Fibroblast of lung (primary cell): ENCODE measurements at regions not wholly inside any gene's neighbourhood (a gene's known extent, or its start where the extent isn't known, plus 50 kb on each side); places are given as distances from the start of the nearest gene placed in this dataset.
A peak's percentile ranks its signal among the peaks of the same experiment; 100 is the strongest.

Experiments
- DNase-seq, 2 donors: peaks; one replicate each; pipeline versions ENCODE4 v3.0.0 to v3.0.0-alpha.2; 2010; ENCODE audit warnings: low read depth in 2 of 2
- H2AFZ ChIP-seq: 2 replicates; pipeline ENCODE4 v1.5.1; 2012; ENCODE audit warnings: low read length, control low read depth, inconsistent platforms
- H3K27ac ChIP-seq: 2 replicates; pipeline ENCODE4 v1.5.1; 2011; ENCODE audit warnings: low read length, control low read depth; ENCODE audit not compliant: insufficient read depth
- H3K27me3 ChIP-seq: 2 replicates; pipeline ENCODE4 v1.5.1; 2011; ENCODE audit warnings: mild to moderate bottlenecking, low read length; ENCODE audit not compliant: control insufficient read depth, insufficient read depth
- H3K36me3 ChIP-seq: 2 replicates; pipeline ENCODE4 v1.5.1; 2011; ENCODE audit warnings: low read length; ENCODE audit not compliant: control insufficient read depth, insufficient read depth
- H3K4me1 ChIP-seq: 2 replicates; pipeline ENCODE4 v1.5.1; 2011; ENCODE audit warnings: low read length; ENCODE audit not compliant: control insufficient read depth, insufficient read depth; ENCODE audit errors: extremely low read depth
- H3K4me2 ChIP-seq: 2 replicates; pipeline ENCODE4 v1.5.1; 2011; ENCODE audit warnings: low read length, control low read depth; ENCODE audit not compliant: insufficient read depth; ENCODE audit errors: extremely low read depth
- H3K4me3 ChIP-seq, 4 experiments: fragments of 200-600 bp in 1 of 4; sonication (generic) in 1 of 4; replicated peaks in 1 of 4; 2 replicates each; pipeline ENCODE4 v1.5.1; 2011 to 2016; ENCODE audit warnings: low read length in 4 of 4, low read depth in 3 of 4, mild to moderate bottlenecking in 3 of 4, control low read depth in 2 of 4, inconsistent platforms in 1 of 4, mixed read lengths in 1 of 4; ENCODE audit not compliant: insufficient read depth in 1 of 4; ENCODE audit errors: control extremely low read depth in 1 of 4
- H3K79me2 ChIP-seq: 2 replicates; pipeline ENCODE4 v1.5.1; 2012; ENCODE audit warnings: mild to moderate bottlenecking, low read length, inconsistent platforms; ENCODE audit not compliant: control insufficient read depth, insufficient read depth
- H3K9ac ChIP-seq: 2 replicates; pipeline ENCODE4 v1.5.1; 2011; ENCODE audit warnings: mild to moderate bottlenecking, low read length, control low read depth; ENCODE audit not compliant: insufficient read depth
- H3K9me3 ChIP-seq: 2 replicates; pipeline ENCODE4 v1.5.1; 2012; ENCODE audit warnings: low read depth, low read length; ENCODE audit not compliant: control insufficient read depth, insufficient read depth
- H4K20me1 ChIP-seq: 2 replicates; pipeline ENCODE4 v1.5.1; 2011; ENCODE audit warnings: low read length; ENCODE audit not compliant: control insufficient read depth, insufficient read depth; ENCODE audit errors: extremely low read depth
- CTCF ChIP-seq, 2 donors: IDR thresholded peaks in 1 of 2; conservative IDR thresholded peaks in 1 of 2; 1 replicate in 1 of 2; 2 replicates in 1 of 2; pipeline ENCODE4 v1.5.1; 2011 to 2012; ENCODE audit warnings: low read length in 2 of 2, control low read depth in 1 of 2, inconsistent platforms in 1 of 2, low read depth in 1 of 2, mild to moderate bottlenecking in 1 of 2
- EZH2 ChIP-seq: IDR thresholded peaks from 2 replicates; pipeline ENCODE4 v1.5.1; 2012; ENCODE audit warnings: low read length, control low read depth, mild to moderate bottlenecking; ENCODE audit errors: missing control alignments

GRCh38 chr3:34364335-34364734 lies 565.9 kb downstream of the PDCD6IP start:
- peak in 1 of 2 donors; percentile 0 for DNase-seq
- H3K4me3 ChIP-seq = no peak overlapping the region
- H3K9me3 ChIP-seq = no peaks in the 10 kb centered on the region
- H3K36me3 ChIP-seq = no peaks in the 10 kb centered on the region
- H3K27me3 ChIP-seq = no peaks in the 10 kb centered on the region
- no peaks in the 10 kb centered on the region for H3K4me1 ChIP-seq
- H2AFZ ChIP-seq = no peak overlapping the region
- no peak overlapping the region for H3K27ac ChIP-seq
- no peaks in the 10 kb centered on the region for H4K20me1 ChIP-seq
- H3K9ac ChIP-seq = no peak overlapping the region
- H3K4me2 ChIP-seq = no peak overlapping the region
- TF ChIP-seq CTCF (conservative IDR thresholded peaks at IDR 0.05 in 1 of 2, IDR thresholded peaks at IDR 0.05 in 1 of 2; ENCODE audit: low read depth in 1 of 2, low read length in 2 of 2) (no peak), EZH2 (no peak)
- H3K79me2 ChIP-seq = no peaks in the 10 kb centered on the region

- no peaks in the 10 kb centered on the region for H3K4me1 ChIP-seq
- TF ChIP-seq CTCF (conservative IDR thresholded peaks at IDR 0.05 in 1 of 2, IDR thresholded peaks at IDR 0.05 in 1 of 2; ENCODE audit: low read depth in 1 of 2, low read length in 2 of 2) = no peak
- no peak for TF ChIP-seq EZH2
- no peak overlapping the region for H3K4me3 ChIP-seq
Observed at GRCh38 chr3:34365231-34365630, 566.8 kb downstream of the PDCD6IP start.

GRCh38 chr3:34365771-34366170 lies 567.3 kb downstream of the PDCD6IP start:
- Histone ChIP-seq H3K4me2 (no peak overlapping the region), H3K79me2 (no peaks in the 10 kb centered on the region), H3K9ac (no peak overlapping the region), H3K4me1 (no peaks in the 10 kb centered on the region), H3K27ac (no peak overlapping the region), H3K9me3 (no peaks in the 10 kb centered on the region), H2AFZ (no peak overlapping the region), H4K20me1 (no peaks in the 10 kb centered on the region), H3K4me3 (no peak overlapping the region), H3K27me3 (no peaks in the 10 kb centered on the region), H3K36me3 (no peaks in the 10 kb centered on the region)
- no peak for DNase-seq
- TF ChIP-seq EZH2 = no peak
- TF ChIP-seq CTCF (conservative IDR thresholded peaks at IDR 0.05 in 1 of 2, IDR thresholded peaks at IDR 0.05 in 1 of 2; ENCODE audit: low read depth in 1 of 2, low read length in 2 of 2) = no peak

More at GRCh38 chr3:34365231-34365630, 566.8 kb downstream of the PDCD6IP start:
- H2AFZ ChIP-seq = no peak overlapping the region
- H3K9me3 ChIP-seq = no peaks in the 10 kb centered on the region
- no peak overlapping the region for H3K4me2 ChIP-seq
- H3K27me3 ChIP-seq = no peaks in the 10 kb centered on the region
- DNase-seq = no peak
- no peak overlapping the region for H3K27ac ChIP-seq
- no peaks in the 10 kb centered on the region for H3K79me2 ChIP-seq
- no peaks in the 10 kb centered on the region for H3K36me3 ChIP-seq
- no peak overlapping the region for H3K9ac ChIP-seq
- H4K20me1 ChIP-seq = no peaks in the 10 kb centered on the region
